Immature natural killer cell (primary cell): ENCODE measurements at regions not wholly inside any gene's neighbourhood (a gene's known extent, or its start where the extent isn't known, plus 50 kb on each side); places are given as distances from the start of the nearest gene placed in this dataset.

Source experiments
- DNase-seq, 3 donors: peaks; one replicate each; pipeline ENCODE4 v3.0.0; 2022; ENCODE audit warnings: mixed read lengths in 1 of 3
- H3K27ac Mint-ChIP-seq, 6 donors: one replicate each; pipeline ENCODE4 v1.8.0; 2020; ENCODE audit warnings: mixed read lengths in 6 of 6, mild to moderate bottlenecking in 5 of 6, inconsistent platforms in 4 of 6, moderate library complexity in 3 of 6
- H3K27me3 Mint-ChIP-seq, 3 donors: one replicate each; pipeline ENCODE4 v1.8.0; 2020 to 2021; ENCODE audit warnings: low read depth in 3 of 3, mild to moderate bottlenecking in 3 of 3, mixed read lengths in 3 of 3, moderate library complexity in 3 of 3, inconsistent platforms in 1 of 3
- H3K36me3 Mint-ChIP-seq, 3 donors: one replicate each; pipeline ENCODE4 v1.8.0; 2020; ENCODE audit warnings: mixed read lengths in 3 of 3, inconsistent platforms in 2 of 3, mild to moderate bottlenecking in 2 of 3
- H3K4me1 Mint-ChIP-seq, 2 donors: one replicate each; pipeline ENCODE4 v1.8.0; 2020; ENCODE audit warnings: inconsistent platforms in 2 of 2, mild to moderate bottlenecking in 2 of 2, mixed read lengths in 2 of 2, moderate library complexity in 1 of 2
- H3K4me3 Mint-ChIP-seq, 5 donors: one replicate each; pipeline ENCODE4 v1.8.0; 2020; ENCODE audit warnings: mild to moderate bottlenecking in 5 of 5, mixed read lengths in 5 of 5, inconsistent platforms in 3 of 5, moderate library complexity in 3 of 5
- H3K9me3 Mint-ChIP-seq, 6 donors: one replicate each; pipeline ENCODE4 v1.8.0; 2020; ENCODE audit warnings: mild to moderate bottlenecking in 6 of 6, mixed read lengths in 6 of 6, inconsistent platforms in 4 of 6, moderate library complexity in 3 of 6

GRCh38 chr2:236877972-236878371, 207.7 kb upstream of the COPS8 start:
- Mint-ChIP-seq H3K27ac (no peak overlapping the region), H3K4me1 (no peaks in the 10 kb centered on the region), H3K36me3 (no peaks in the 10 kb centered on the region), H3K9me3 (no peaks in the 10 kb centered on the region), H3K4me3 (no peak overlapping the region), H3K27me3 (peaks cover 4 to 9% (median 6%) of the 10 kb centered on the region in 3 donors)
- no peak for DNase-seq

GRCh38 chr2:236879416-236879963, 206.2 kb upstream of the COPS8 start:
- no peak for DNase-seq
- Mint-ChIP-seq H3K9me3 (no peaks in the 10 kb centered on the region), H3K36me3 (no peaks in the 10 kb centered on the region), H3K27ac (no peak overlapping the region), H3K27me3 (peaks cover 3 to 13% (median 8%) of the 10 kb centered on the region in 3 donors), H3K4me3 (no peak overlapping the region), H3K4me1 (no peaks in the 10 kb centered on the region)

DNA sequence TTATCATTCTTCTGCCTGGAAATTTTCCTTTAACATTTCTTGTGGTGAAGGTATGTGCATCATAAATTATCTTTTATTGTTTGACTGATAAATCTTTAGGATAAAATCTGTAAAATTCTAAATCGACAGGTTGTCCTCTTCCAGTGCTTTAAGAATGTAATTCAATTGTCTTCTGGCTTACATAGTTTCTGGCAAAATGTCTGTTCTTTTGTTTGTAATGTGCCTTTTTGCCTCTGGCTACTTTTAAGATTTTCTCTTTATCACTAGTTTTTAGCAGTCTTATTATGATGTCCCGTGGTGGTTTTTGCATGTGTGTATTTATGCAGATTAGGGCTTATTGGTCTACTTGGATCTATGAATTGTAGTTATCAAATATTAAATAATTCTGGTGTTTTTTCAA, 203.6 kb upstream of the COPS8 start:
- no peak for DNase-seq
- no peaks in the 10 kb centered on the region for H3K4me1 Mint-ChIP-seq
- peaks cover 2 to 11% (median 10%) of the 10 kb centered on the region in 3 donors for H3K27me3 Mint-ChIP-seq
- no peaks in the 10 kb centered on the region for H3K9me3 Mint-ChIP-seq
- H3K27ac Mint-ChIP-seq = no peak overlapping the region
- no peak overlapping the region for H3K4me3 Mint-ChIP-seq
- no peaks in the 10 kb centered on the region for H3K36me3 Mint-ChIP-seq

DNA sequence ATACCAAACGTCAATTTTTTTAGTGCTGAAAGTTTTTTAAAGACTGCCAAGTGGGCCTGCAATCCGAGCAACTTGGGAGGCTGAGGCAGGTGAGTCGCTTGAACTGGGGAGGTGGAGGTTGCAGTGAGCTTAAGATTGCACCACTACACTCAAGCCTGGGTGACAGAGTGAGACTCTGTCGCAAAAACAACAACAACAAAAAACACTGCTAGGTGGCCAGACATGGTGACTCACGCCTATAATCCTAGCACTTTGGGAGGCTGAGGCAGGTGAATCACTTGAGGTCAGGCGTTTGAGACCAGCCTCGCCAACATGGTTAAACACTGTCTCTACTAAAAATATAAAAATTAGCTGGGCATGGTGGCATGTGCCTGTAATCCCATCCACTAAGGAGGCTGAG, 202.8 kb upstream of the COPS8 start:
- H3K27me3 Mint-ChIP-seq = peaks cover 2 to 11% (median 10%) of the 10 kb centered on the region in 3 donors

DNA sequence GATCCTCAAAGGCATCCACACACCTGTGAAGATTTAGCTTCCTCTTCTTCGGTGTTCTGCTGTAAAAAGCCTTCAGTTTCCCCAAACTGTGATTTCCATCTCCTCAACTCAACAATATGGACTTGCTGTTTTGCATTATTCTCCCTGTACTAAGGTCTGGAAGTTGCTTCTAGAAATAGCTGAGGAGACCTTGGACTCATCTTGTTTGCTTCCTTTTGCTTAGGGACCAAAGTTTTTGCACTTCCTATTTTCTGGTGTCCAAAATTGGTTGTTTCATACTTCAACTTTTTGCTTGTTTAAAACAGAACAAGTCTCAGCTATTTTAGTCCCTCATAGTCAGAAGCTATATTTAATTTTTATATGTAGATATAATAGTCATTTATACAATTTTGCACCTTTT, 201.9 kb upstream of the COPS8 start:
- Mint-ChIP-seq H3K4me1 (no peaks in the 10 kb centered on the region), H3K27ac (no peak overlapping the region), H3K4me3 (no peak overlapping the region), H3K27me3 (peaks cover 2 to 11% (median 10%) of the 10 kb centered on the region in 3 donors), H3K9me3 (no peaks in the 10 kb centered on the region), H3K36me3 (no peaks in the 10 kb centered on the region)
- DNase-seq = no peak

More for the DNA sequence above, 202.8 kb upstream of the COPS8 start:
- no peak for DNase-seq
- H3K27ac Mint-ChIP-seq = no peak overlapping the region
- H3K9me3 Mint-ChIP-seq = no peaks in the 10 kb centered on the region
- H3K4me1 Mint-ChIP-seq = no peaks in the 10 kb centered on the region
- H3K4me3 Mint-ChIP-seq = no peak overlapping the region
- H3K36me3 Mint-ChIP-seq = no peaks in the 10 kb centered on the region

DNA sequence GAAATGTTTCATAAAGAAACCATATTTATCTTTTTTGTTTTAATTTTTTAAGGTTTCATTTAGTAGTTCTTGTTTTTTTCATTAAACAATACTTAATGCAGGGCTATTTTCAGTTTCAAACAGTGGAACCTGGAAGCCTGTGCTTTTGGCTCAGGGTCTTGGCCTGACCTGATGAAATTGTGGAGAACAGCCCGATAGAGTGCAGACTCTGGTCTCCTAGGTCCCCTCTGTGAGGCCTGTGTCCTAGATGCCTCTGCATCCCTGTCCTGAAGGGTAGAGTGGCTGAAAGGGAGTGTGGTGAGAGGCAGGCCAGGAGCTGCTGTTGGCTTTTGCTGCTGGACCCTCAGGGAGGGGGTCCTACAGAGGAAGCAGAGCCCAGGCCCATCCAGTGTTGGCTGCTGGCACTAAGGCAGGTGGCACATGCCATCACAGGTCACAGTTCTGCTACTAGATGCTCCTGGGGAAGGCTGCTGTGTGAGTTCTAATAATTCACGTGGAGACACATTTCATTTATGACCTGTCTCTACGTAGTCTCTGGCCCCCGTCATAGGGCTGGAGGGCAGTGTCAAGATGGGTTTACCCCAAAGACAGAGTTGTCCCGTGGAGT, 201.0 kb upstream of the COPS8 start:
- H3K36me3 Mint-ChIP-seq = no peaks in the 10 kb centered on the region
- peaks cover 2 to 11% (median 10%) of the 10 kb centered on the region in 3 donors for H3K27me3 Mint-ChIP-seq
- H3K9me3 Mint-ChIP-seq = no peaks in the 10 kb centered on the region
- no peak for DNase-seq
- H3K4me1 Mint-ChIP-seq = no peaks in the 10 kb centered on the region
- H3K27ac Mint-ChIP-seq = no peak overlapping the region
- H3K4me3 Mint-ChIP-seq = no peak overlapping the region

DNA sequence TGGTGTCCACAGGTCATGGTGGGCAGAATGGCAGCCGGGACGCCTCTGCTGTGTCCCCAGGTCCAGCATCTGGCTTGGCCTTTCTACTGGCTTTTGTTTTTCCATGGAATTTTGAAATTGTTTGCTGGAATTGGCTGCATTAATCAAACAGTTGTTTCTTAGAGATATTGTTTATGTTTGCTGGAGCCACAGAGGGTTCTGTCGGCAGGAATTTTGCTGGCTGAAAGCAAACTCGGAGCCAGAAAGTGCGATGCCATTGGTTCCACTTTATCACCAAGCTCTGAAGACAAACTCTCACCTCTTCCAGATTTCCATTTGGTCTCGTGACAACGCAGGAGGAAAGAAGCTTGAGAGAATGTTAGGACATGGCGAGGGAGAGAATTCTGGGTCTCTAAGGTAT, 199.2 kb upstream of the COPS8 start:
- Mint-ChIP-seq H3K27me3 (peaks cover 2 to 12% (median 9%) of the 10 kb centered on the region in 3 donors), H3K27ac (no peak overlapping the region), H3K4me1 (no peaks in the 10 kb centered on the region), H3K4me3 (no peak overlapping the region), H3K9me3 (no peaks in the 10 kb centered on the region), H3K36me3 (no peaks in the 10 kb centered on the region)
- no peak for DNase-seq

GRCh38 chr2:236887531-236887930, 198.2 kb upstream of the COPS8 start:
- Mint-ChIP-seq H3K27me3 (peaks cover 2 to 10% (median 5%) of the 10 kb centered on the region in 3 donors), H3K9me3 (no peaks in the 10 kb centered on the region), H3K27ac (no peak overlapping the region), H3K36me3 (no peaks in the 10 kb centered on the region), H3K4me1 (no peaks in the 10 kb centered on the region), H3K4me3 (no peak overlapping the region)
- no peak for DNase-seq

DNA sequence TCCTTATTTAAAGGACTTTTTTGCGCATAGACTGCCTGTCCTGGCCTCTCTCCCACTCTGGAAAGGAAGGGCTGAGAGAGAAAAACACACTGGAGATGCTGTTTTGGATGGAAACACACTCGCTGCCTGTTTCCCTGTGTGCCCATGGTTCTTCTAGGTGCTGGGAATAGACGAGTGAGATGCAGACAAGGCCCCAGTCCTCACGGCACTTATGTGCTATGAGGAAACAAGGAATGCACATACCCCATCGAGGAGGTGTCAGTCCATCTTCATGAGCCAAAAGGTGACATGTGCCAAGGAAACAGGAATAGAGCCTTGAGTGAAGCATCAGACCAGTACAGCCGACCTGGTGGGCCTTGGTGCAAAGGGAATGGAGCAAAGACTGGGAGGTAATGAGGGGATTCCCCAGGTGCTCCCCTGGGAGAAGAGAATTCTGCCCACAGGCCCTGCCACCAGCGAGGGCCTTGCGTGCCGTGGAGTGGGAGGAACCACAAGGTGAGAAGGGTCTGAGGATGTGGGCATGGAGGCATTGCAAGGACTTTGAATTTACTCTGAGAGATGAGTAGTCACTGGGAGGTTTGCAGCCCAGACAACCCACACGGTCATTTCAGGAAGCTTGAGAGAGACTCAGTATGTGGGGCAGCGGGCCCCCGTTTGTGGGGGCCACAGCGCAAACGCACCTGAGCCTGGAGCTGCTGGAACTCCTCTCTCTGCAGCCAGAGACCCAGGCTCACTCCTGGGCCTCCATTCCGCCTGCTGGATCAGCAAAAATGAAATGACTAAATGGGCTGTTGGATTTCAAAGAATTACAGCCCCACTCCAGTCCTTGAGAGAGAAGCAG, 197.5 kb upstream of the COPS8 start:
- DNase-seq = no peak
- Mint-ChIP-seq H3K36me3 (no peaks in the 10 kb centered on the region), H3K9me3 (no peaks in the 10 kb centered on the region), H3K27ac (no peak overlapping the region), H3K4me3 (no peak overlapping the region), H3K27me3 (peaks cover 2 to 10% (median 5%) of the 10 kb centered on the region in 3 donors), H3K4me1 (no peaks in the 10 kb centered on the region)

- Mint-ChIP-seq H3K27ac (no peak overlapping the region), H3K4me1 (no peaks in the 10 kb centered on the region), H3K9me3 (no peaks in the 10 kb centered on the region), H3K27me3 (peaks cover 2 to 6% (median 5%) of the 10 kb centered on the region in 3 donors), H3K36me3 (no peaks in the 10 kb centered on the region), H3K4me3 (no peak overlapping the region)
- no peak for DNase-seq
Observed at GRCh38 chr2:236888794-236889780, 196.6 kb upstream of the COPS8 start.

DNA sequence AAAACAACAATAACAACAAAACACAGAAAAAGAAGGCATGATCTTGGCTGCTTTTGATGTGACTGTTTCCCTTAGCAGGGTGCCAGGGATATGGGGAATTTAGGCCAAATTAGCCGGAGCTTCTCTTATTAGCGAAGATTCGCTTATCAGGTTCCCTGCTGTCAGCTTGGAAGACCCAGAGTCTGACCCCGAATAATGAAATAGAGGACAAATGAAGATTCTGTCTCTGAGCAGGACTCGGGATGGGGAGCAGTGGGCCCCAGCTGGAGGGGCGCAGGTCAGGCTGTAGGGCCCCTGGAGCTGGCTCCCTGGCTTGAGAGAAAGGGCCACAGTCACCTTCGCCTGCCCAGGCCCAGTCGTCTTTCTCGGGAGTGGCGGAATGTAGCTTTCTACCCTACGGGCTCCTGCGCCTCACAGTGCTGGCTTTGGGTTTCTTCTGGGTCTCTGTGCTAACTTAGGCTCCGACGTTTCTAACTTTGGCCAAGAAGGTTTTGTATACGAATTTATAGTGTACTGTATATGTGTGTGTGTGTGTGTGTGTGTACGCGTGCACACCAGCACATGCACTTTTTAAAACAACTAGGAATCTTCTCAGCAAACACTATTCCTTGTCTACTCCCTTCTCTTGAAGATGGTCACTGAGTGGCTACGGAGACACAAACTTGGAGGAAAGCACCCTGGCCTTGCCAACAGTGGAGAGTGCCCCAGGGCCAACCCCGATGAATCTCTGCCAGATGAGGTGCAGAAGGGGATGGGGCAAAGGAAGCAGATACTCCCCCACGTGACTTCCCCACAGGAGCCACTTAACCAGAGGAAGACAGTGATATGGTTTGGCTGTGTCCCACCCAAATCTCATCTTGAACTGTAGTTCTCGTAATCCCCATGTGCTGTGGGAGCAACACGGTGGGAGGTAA, 195.6 kb upstream of the COPS8 start:
- no peak overlapping the region for H3K27ac Mint-ChIP-seq
- no peak for DNase-seq
- no peaks in the 10 kb centered on the region for H3K9me3 Mint-ChIP-seq
- H3K4me3 Mint-ChIP-seq = no peak overlapping the region
- peaks cover 2 to 4% (median 3%) of the 10 kb centered on the region in 3 donors for H3K27me3 Mint-ChIP-seq
- H3K4me1 Mint-ChIP-seq = no peaks in the 10 kb centered on the region
- no peaks in the 10 kb centered on the region for H3K36me3 Mint-ChIP-seq

GRCh38 chr2:236892721-236893120, 193.0 kb upstream of the COPS8 start:
- Mint-ChIP-seq H3K36me3 (no peaks in the 10 kb centered on the region), H3K27me3 (peaks cover 0 to 2% (median 0%) of the 10 kb centered on the region in 3 donors)

DNA sequence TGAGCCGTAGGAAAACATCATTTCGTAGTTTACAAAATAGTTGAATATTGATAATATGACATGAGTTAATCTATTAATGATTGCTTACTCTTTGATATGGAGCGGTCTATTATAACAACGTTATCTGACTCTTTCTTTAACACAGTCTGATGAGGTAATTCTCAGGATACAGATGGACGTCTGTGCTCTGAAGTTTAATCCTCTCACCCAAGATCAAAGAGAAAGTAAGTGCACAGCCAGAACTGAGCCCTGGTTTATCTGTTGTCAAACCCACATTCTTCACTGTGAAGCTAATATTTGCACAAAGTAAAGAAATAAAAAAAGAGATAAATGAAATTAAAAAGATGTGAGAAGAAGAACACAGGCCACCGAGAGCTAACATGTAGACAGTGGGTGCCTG, 190.9 kb upstream of the COPS8 start:
- no peaks in the 10 kb centered on the region for H3K4me1 Mint-ChIP-seq
- peaks cover 0 to 2% (median 0%) of the 10 kb centered on the region in 3 donors for H3K27me3 Mint-ChIP-seq
- no peaks in the 10 kb centered on the region for H3K36me3 Mint-ChIP-seq
- H3K27ac Mint-ChIP-seq = no peak overlapping the region
- no peaks in the 10 kb centered on the region for H3K9me3 Mint-ChIP-seq
- DNase-seq = no peak
- no peak overlapping the region for H3K4me3 Mint-ChIP-seq

More at GRCh38 chr2:236892721-236893120, 193.0 kb upstream of the COPS8 start:
- Mint-ChIP-seq H3K4me3 (no peak overlapping the region), H3K9me3 (no peaks in the 10 kb centered on the region), H3K27ac (no peak overlapping the region), H3K4me1 (no peaks in the 10 kb centered on the region)
- no peak for DNase-seq
